Endothelial cell (in vitro differentiated cells): ENCODE measurements at regions not wholly inside any gene's neighbourhood (a gene's known extent, or its start where the extent isn't known, plus 50 kb on each side); places are given as distances from the start of the nearest gene placed in this dataset.

Experiments
- DNase-seq: peaks from one replicate; pipeline ENCODE4 v3.0.0; 2021; ENCODE audit warnings: low spot score
- H3K27ac Mint-ChIP-seq: one replicate; pipeline ENCODE4 v1.8.0; 2021; ENCODE audit warnings: mixed read lengths, inconsistent platforms; ENCODE audit not compliant: unreplicated experiment
- H3K27me3 Mint-ChIP-seq: one replicate; pipeline ENCODE4 v1.8.0; 2021; ENCODE audit warnings: mild to moderate bottlenecking, moderate library complexity, mixed read lengths, inconsistent platforms; ENCODE audit not compliant: unreplicated experiment
- H3K36me3 Mint-ChIP-seq: one replicate; pipeline ENCODE4 v1.8.0; 2021; ENCODE audit warnings: mild to moderate bottlenecking, low read depth, mixed read lengths, inconsistent platforms; ENCODE audit not compliant: unreplicated experiment
- H3K4me1 Mint-ChIP-seq: one replicate; pipeline ENCODE4 v1.8.0; 2021; ENCODE audit warnings: mild to moderate bottlenecking, mixed read lengths, inconsistent platforms; ENCODE audit not compliant: unreplicated experiment
- H3K4me3 Mint-ChIP-seq: one replicate; pipeline ENCODE4 v1.8.0; 2021; ENCODE audit warnings: mild to moderate bottlenecking, mixed read lengths, inconsistent platforms; ENCODE audit not compliant: unreplicated experiment
- H3K9me3 Mint-ChIP-seq: one replicate; pipeline ENCODE4 v1.8.0; 2021; ENCODE audit warnings: mixed read lengths, inconsistent platforms; ENCODE audit not compliant: unreplicated experiment
- TF ChIP-seq, protein P1 (sequence below): fragments of 200-600 bp; sonication (generic); IDR thresholded peaks from one replicate; pipeline ENCODE4 v1.5.0; 2021; ENCODE audit warnings: antibody characterized with exemption; ENCODE audit not compliant: unreplicated experiment

DNA sequence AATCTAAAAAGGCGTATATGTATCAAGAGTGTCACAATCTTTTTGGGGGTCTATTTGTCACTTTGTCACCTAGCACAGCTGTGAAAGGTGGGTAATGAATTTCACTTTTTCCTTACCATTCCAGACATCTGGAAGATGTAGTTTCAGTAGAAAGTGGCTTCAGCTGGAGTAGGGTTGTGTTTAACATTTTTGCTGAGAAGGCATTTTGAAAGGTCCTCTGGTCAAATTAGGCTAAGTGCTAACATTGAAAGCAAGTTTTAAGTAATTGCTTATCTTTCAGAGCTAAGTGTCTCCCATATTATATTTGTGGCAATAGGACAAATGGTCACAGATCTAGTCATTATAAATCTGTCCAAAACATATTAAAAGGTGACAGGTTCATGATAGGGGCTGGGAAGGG lies 542.1 kb upstream of the SPHKAP start:
- H3K4me3 Mint-ChIP-seq = no peak overlapping the region
- no peaks in the 10 kb centered on the region for H3K9me3 Mint-ChIP-seq
- TF ChIP-seq, protein P1, sequence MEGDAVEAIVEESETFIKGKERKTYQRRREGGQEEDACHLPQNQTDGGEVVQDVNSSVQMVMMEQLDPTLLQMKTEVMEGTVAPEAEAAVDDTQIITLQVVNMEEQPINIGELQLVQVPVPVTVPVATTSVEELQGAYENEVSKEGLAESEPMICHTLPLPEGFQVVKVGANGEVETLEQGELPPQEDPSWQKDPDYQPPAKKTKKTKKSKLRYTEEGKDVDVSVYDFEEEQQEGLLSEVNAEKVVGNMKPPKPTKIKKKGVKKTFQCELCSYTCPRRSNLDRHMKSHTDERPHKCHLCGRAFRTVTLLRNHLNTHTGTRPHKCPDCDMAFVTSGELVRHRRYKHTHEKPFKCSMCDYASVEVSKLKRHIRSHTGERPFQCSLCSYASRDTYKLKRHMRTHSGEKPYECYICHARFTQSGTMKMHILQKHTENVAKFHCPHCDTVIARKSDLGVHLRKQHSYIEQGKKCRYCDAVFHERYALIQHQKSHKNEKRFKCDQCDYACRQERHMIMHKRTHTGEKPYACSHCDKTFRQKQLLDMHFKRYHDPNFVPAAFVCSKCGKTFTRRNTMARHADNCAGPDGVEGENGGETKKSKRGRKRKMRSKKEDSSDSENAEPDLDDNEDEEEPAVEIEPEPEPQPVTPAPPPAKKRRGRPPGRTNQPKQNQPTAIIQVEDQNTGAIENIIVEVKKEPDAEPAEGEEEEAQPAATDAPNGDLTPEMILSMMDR = no peak
- H3K27me3 Mint-ChIP-seq = no peaks in the 10 kb centered on the region
- H3K27ac Mint-ChIP-seq = no peak overlapping the region
- H3K36me3 Mint-ChIP-seq = no peaks in the 10 kb centered on the region
- DNase-seq = no peak
- no peaks in the 10 kb centered on the region for H3K4me1 Mint-ChIP-seq

DNA sequence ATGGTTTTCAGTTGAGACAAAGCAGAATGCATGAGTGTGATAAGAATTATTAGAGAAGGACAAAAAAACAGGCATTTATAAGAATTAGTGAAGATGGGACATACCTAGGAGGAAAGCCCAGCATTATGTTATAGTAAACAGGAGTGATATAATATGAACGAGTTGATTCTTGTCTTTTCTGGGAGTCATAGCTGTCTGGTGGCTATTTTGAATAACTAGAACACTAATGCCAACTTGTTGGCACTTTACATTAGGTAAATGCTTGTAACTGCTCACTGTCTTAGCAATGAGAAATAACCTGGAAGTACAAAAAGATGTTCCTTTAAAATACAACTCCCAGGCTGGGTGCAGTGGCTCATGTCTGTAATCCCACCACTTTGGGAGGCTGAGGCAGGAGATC lies 540.8 kb upstream of the SPHKAP start:
- no peak for DNase-seq
- H3K9me3 Mint-ChIP-seq = no peaks in the 10 kb centered on the region
- no peak overlapping the region for H3K4me3 Mint-ChIP-seq
- TF ChIP-seq, protein P1 = no peak
- no peak overlapping the region for H3K27ac Mint-ChIP-seq
- no peaks in the 10 kb centered on the region for H3K27me3 Mint-ChIP-seq
- no peaks in the 10 kb centered on the region for H3K4me1 Mint-ChIP-seq
- H3K36me3 Mint-ChIP-seq = no peaks in the 10 kb centered on the region

DNA sequence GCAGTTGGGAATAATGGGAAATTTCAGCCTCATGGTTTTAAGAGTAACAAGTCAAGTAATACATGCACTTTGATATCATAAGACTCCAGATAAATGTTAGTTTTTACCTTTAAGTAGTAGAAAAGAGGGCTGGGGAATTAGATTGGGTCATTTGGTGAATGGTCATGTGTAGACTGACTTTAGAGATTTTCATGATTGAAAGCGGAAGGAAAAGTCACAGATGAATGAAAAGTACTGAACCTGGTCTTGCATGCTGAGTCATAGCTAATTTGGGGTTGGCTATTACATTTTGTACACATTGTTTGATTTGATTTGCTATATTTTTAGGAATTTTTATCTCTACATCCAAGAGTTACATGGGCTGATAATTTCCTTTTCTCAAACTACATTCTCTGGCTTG lies 539.4 kb upstream of the SPHKAP start:
- Mint-ChIP-seq H3K9me3 (no peaks in the 10 kb centered on the region), H3K4me3 (no peak overlapping the region), H3K27me3 (no peaks in the 10 kb centered on the region), H3K4me1 (no peaks in the 10 kb centered on the region), H3K27ac (no peak overlapping the region), H3K36me3 (no peaks in the 10 kb centered on the region)
- DNase-seq = no peak
- TF ChIP-seq, protein P1 = no peak

DNA sequence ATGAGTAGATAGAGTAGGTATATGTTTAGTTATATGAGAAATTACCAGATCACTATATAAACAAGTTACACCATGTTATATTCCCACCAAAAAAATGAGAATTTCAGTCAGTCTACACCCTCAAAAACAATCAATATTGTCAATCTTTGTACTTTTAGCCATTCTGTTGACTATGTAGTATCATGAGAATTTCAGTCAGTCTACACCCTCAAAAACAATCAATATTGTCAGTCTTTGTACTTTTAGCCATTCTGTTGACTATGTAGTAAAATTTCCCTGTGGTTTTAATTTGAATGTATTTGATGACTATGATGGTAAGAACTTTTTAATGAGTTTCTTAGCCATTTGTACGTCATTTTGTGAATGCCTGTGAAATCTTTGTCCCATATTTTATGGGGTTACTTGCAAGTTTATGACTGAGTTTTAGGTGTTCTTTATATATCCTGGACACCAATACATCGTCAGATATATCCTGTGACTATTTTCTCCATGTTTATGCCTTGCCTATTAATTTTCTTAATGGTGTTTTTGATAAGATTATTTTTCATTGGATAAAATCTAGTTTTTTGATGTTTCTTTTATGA lies 528.4 kb upstream of the SPHKAP start:
- no peaks in the 10 kb centered on the region for H3K9me3 Mint-ChIP-seq
- no peak overlapping the region for H3K27ac Mint-ChIP-seq
- no peaks in the 10 kb centered on the region for H3K36me3 Mint-ChIP-seq
- DNase-seq = no peak
- H3K4me3 Mint-ChIP-seq = no peak overlapping the region
- H3K27me3 Mint-ChIP-seq = peaks cover 2% of the 10 kb centered on the region
- peaks cover 2% of the 10 kb centered on the region for H3K4me1 Mint-ChIP-seq
- TF ChIP-seq, protein P1 = no peak

DNA sequence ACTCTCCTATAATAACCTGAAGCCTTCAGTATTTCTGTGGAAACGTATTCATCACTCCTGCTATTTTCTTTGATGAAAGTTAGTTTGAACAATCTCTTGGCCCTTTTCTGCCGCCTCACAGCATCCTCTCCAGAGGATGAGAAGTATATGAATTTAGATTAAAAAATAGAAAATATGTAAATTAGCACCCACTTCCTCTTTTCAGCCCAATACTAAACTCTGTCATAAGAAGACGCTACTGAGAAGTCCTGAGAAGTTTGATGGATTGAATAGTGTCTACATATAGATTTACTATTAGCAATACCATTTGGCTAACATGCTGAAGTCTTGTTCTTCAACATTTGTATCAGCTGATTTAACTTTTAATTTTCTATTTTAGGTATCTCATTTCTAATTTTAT lies 526.4 kb upstream of the SPHKAP start:
- DNase-seq = no peak
- Mint-ChIP-seq H3K27ac (no peak overlapping the region), H3K4me1 (peaks cover 2% of the 10 kb centered on the region), H3K36me3 (no peaks in the 10 kb centered on the region), H3K4me3 (no peak overlapping the region), H3K27me3 (peaks cover 2% of the 10 kb centered on the region), H3K9me3 (no peaks in the 10 kb centered on the region)
- TF ChIP-seq, protein P1 = no peak
